ENCODE measurements at regions not wholly inside any gene's neighbourhood (a gene's known extent, or its start where the extent isn't known, plus 50 kb on each side); places are given as distances from the start of the nearest gene placed in this dataset.

GRCh38 chr16:86404678-86405077, 105.6 kb upstream of the FOXF1 start:
- no peak for TF ChIP-seq CTCF (IDR thresholded peaks at IDR 0.05)
- no peak for TF ChIP-seq POLR2AphosphoS5 (IDR thresholded peaks at IDR 0.05)
- TF ChIP-seq EP300 (IDR thresholded peaks at IDR 0.05) = no peak
